ENCODE measurements at regions not wholly inside any gene's neighbourhood (a gene's known extent, or its start where the extent isn't known, plus 50 kb on each side); places are given as distances from the start of the nearest gene placed in this dataset.
A peak's percentile ranks its signal among the peaks of the same experiment; 100 is the strongest.

- DNase-seq (ENCODE audit: low read depth), result no peak
- Histone ChIP-seq H3K4me3 (ENCODE audit: low read depth, low read length) (no peak overlapping the region), H3K36me3 (ENCODE audit: control insufficient read depth, insufficient read depth, low read length) (no peaks in the 10 kb centered on the region), H3K27me3 (ENCODE audit: control insufficient read depth, insufficient read depth, low read length) (no peaks in the 10 kb centered on the region)
- CTCF ChIA-PET, result no interaction called here
- POLR2A ChIA-PET, result no interaction called here
- TF ChIP-seq CTCF (IDR thresholded peaks at IDR 0.05; ENCODE audit: insufficient read depth, low read depth, low read length), result no peak
These were observed 223.8 kb downstream of the DACT1 start for GRCh38 chr14:58861586-58861985.

GRCh38 chr14:58862416-58863160, 224.8 kb downstream of the DACT1 start:
- no peak for DNase-seq (ENCODE audit: low read depth)
- H3K27me3 ChIP-seq (ENCODE audit: control insufficient read depth, insufficient read depth, low read length), result no peaks in the 10 kb centered on the region
- CTCF ChIA-PET, result no interaction called here
- no peaks in the 10 kb centered on the region for H3K36me3 ChIP-seq (ENCODE audit: control insufficient read depth, insufficient read depth, low read length)
- no peak for TF ChIP-seq CTCF (IDR thresholded peaks at IDR 0.05; ENCODE audit: insufficient read depth, low read depth, low read length)
- POLR2A ChIA-PET, result no interaction called here
- no peak overlapping the region for H3K4me3 ChIP-seq (ENCODE audit: low read depth, low read length)

- Histone ChIP-seq H3K4me3 (ENCODE audit: low read depth, low read length) (no peak overlapping the region), H3K27me3 (ENCODE audit: control insufficient read depth, insufficient read depth, low read length) (no peaks in the 10 kb centered on the region), H3K36me3 (ENCODE audit: control insufficient read depth, insufficient read depth, low read length) (no peaks in the 10 kb centered on the region)
- CTCF ChIA-PET, result no interaction called here
- POLR2A ChIA-PET, result interaction anchor here (0.6 kb wide), 1 partner anchor 566 kb away, joined by 4 read pairs; the partner anchor contains the start of gene ARID4A
- no peak for TF ChIP-seq CTCF (IDR thresholded peaks at IDR 0.05; ENCODE audit: insufficient read depth, low read depth, low read length)
- no peak for DNase-seq (ENCODE audit: low read depth)
These were observed 226.0 kb downstream of the DACT1 start for GRCh38 chr14:58863661-58864345.

GRCh38 chr14:58864751-58865513, 227.2 kb downstream of the DACT1 start:
- no peak overlapping the region for H3K4me3 ChIP-seq (ENCODE audit: low read depth, low read length)
- ChIA-PET CTCF (interaction anchor here (1.2 kb wide), 1 partner anchor 364 kb away, joined by 3 read pairs; no protein-coding TSS in a partner anchor), POLR2A (interaction anchor here (0.6 to 0.7 kb wide), 3 partner anchors 56 to 567 kb away, joined by 3 to 4 read pairs (median 3); partner anchors contain the start of gene ARID4A)
- no peaks in the 10 kb centered on the region for H3K27me3 ChIP-seq (ENCODE audit: control insufficient read depth, insufficient read depth, low read length)
- no peak for TF ChIP-seq CTCF (IDR thresholded peaks at IDR 0.05; ENCODE audit: insufficient read depth, low read depth, low read length)
- no peaks in the 10 kb centered on the region for H3K36me3 ChIP-seq (ENCODE audit: control insufficient read depth, insufficient read depth, low read length)
- DNase-seq (ENCODE audit: low read depth), result peak; percentile 77

All from BJ (cell line).